NCI-H69 (cell line): ENCODE measurements at regions not wholly inside any gene's neighbourhood (a gene's known extent, or its start where the extent isn't known, plus 50 kb on each side); places are given as distances from the start of the nearest gene placed in this dataset.

Experiments used
- DNase-seq: peaks from one replicate; lab custom pipeline; 2025; lab: John Stamatoyannopoulos, UW

DNA sequence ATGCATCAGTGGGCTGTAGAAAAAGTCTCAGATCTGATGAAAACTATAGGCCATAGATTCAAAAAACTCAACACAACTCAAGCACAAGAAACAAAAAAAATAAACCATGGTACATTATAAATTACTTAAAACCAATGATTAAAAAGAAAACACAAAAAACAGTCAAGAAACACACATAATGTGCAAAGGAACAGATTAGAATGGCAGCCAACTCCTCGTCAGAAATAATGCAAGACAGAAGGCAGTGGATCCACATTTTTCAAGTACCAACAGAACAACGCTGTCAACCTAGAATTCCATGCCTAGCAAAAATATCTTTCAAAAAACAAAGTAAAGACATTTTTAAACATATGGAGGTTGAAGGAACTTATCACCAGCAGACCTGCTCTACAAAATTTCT lies 69.7 kb downstream of the PSMB1 start:
- DNase-seq, result no peak

DNA sequence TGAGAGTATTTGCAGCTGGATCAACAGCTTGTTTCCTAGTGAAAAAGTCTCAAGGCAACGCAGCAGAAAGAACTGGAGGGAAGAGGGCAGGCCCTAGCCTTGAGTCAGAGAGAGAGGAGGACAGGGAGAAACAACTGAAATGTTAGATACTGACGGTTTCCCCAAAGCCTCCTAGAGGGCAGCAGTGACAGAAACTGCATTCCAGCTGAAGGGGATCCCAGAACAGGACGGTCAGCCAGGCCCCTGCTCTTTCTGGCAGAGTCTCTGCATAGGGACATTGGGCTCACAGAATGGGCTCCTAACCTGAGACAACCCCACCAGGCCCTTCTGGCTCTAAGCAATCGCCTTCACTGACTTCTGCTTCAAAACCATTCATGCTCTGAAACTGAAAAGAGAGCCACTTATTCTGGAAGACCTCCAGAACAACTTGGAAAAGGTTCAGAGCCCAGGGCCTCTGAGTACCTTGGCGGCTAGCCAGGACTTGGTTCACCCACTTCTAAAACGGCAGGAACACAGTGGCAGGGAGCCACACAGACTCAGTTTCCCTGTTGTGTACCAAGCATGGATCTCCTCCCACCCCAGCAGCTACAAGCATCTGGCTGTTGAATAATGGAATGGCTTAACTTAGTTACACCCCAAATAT lies 72.9 kb downstream of the PSMB1 start:
- DNase-seq, result peak; percentile 51

DNA sequence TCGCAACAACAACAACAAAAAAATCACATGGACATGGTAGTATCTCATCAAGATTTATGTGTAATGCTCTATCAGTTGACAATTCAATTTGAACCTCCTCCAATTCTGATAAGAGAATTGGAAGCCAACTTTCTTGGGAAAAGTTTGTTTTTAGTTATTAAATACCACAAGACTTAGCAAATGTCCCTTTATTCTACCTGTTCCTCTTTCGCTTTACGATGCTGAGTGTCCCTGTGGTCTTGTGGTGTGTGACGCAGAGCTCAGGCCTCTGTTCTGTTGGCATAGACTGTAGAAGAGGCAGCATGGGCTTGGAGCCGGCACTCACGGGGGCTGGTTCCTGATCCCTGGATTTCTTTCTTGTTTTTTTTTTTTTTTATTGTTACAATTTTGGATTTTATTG lies 76.7 kb downstream of the PSMB1 start:
- DNase-seq, result no peak

DNA sequence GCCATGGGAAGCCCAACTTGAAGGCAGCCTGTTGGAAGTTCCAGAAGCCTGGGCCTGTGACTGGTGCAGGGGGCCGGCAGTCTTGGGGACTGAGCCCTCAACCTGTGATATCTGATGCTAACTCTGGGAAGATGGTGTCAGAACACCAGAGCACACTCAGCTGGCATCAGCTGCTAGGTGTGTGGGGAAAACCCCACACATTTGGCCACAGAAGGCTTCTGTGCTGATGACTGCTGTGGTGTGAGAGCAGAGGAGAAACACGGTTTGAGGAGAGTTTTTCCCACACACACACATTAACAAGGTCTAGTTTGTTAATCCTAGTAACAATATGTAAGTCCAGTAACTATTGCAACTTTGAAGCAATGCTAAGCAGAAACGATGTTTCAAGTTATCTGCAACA lies 78.0 kb downstream of the PSMB1 start:
- no peak for DNase-seq

DNA sequence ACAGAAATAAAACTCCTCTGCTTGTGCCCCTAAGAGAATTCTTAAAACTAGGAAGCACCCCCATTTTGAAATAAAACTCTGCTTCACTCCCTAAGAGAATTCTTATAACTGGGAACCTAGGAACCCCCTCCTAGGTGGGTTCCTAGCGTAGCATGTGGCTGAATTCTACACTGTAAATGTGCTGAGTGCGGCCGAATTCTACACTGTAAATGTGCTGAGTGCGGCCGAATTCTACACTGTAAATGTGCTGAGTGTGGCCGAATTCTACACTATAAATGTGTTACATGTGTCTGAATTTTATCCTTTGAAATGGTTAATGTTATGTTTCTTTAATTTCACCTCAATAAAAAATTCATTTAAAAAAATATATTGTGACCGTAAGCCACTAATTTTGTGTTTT lies 79.3 kb downstream of the PSMB1 start:
- DNase-seq, result no peak

DNA sequence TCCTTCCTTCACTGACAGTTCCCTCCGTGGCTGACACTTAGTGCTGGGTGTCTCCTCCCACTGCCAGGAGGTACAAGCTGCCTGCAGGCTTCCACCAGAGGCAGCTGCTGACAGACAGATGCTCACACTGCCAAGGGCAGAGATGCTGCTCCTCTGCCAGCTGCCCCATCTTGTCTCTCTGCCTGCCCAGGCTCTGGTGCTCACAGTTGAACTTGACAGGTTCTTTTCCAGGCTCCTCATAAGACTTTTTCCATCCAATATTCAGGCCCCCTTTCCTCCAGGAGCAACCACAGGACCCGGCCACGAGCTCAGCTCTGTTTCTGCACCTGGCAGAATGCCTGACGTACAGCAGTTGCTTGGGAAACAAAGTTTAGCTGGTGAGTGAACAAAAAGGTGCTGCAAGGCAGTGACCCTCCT lies 79.8 kb downstream of the PSMB1 start:
- peak; percentile 84 for DNase-seq

DNA sequence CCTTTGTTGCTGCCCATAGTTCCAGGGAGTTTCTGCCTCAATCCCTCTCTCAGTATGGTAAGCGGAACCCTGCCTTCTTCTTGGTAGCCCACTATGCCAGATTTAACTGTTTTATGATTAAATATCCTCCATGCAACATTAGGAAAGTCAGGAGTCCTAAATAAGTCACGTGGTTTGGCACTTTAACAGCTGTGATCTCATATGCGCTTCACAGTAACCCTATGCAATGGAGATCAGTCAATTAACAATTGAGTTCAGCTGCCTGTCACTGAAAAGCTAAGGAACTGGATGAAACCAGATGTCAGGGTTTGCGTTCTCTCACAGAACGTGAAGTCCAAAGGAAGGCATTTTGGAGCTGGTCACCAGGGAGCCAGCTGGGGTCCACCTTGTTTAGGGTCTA lies 81.6 kb downstream of the PSMB1 start:
- no peak for DNase-seq

DNA sequence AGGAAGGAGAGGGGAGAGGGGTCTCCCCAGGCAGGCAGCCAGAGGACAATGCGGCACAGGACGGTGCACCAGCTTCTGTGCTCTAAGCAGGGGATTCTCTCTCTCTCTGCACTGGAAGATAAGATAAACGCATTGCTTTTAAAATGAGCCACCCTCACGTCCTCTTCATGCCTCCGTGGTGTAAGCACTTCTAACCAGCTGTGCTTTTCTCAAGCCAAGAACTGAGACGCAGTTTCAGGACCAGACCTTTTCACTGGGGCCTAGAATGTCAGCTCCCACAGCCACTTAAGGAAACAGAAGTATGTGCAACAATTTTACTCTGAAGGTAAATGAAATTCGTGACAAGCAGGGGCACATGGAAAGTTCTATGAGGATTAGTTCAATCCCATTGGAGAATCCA lies 82.4 kb downstream of the PSMB1 start:
- DNase-seq, result no peak

DNA sequence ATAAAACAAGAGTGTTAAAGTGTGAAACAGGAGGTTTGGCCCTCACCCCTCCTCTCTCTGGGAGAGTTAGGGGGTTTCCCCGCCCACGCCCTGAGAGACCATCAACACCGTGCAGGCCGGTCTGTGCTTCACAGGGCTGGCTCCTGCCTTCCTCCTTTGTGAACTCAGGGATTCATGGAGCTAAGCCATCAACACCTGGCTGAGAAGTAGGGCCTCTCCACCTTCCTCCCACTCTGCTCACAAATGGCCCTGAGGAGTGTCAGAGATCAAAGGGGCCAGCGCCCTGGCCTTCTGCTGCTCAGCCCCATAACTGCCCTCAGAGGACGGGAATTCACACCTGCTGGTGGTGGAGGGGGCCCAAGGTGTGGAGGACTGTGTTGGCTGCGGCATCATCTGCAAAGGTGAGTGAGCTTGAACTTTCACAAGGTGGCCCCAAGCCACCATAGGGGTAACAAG lies 88.6 kb downstream of the PSMB1 start:
- DNase-seq, result no peak

DNA sequence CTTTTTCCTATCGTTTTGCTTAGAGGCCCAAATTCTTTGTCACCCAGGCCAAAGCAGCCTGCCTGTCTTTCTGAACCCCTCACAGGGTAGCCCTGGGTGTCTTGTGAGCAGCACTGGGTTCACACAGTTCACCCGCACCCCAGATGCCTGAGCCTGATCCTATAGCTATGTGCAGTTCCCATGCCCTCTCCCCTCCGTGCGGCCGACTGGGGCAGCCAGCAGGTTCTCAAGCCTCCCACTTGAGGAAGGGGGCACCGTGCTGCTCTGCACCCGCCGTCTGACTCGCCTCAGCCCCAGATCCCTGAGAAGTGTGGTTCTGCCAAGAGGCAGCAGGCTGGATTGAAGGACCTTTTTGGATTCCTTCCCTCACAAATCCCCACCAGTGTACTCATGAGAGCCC lies 89.0 kb downstream of the PSMB1 start:
- no peak for DNase-seq

DNA sequence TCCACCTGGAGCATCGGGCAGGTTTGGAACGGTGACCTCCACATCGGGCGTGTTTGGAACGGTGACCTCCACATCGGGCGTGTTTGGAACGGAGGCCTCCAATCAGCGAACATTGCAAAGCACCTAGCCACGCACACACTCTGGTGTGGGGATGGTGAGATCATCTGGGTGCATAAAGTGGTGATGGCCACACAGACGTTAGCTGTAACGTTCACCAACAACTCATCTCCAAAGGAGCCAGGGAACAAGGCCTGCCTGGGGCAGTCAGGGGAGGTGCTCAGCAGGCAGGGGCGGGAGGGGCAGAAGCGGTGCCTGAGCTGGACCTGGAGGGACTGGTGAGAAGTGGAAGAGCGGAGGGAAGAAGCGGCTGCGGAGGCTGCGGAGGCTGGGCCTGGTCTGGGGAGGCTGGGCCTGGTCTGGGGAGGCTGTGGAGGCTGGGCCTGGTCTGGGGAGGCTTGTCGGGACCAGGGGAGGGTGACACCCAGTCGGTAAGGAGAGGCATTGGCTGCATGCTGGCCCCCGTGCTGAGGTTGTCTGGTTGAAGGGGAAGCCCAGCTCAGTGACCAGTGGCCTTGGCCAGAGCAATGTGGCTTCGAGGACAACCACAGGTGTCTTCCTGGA lies 89.9 kb downstream of the PSMB1 start:
- no peak for DNase-seq

DNA sequence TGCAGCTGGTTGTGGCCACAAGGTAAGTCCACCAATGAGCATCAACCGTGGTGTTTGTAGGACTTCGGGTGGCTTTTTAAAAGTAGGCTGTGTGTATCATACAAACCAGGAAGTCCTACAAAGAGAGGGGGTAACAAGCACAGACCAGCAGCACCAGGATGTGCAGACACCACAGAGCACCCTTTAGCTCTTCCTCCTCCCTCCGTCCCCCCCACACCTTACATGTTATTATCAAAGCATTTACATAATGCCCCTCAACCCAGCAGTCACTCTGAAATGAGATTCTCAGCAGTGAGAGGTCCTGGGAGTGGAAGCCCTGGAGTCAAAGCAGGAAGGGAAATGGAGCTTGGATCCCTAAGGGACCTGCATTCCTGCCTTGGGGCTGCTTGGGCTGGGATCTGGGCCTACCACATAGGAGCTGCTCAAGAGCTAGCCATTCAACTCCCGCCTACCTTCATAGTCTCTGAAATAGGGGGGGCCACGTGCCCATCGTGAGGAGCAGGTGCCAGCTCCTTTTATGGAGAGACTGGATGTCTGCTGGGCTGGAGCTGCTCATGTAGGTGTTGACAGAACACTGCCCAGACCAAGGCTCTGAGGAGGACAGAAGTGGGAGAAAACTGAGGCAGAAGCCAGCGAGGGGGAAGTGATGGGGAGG lies 90.6 kb downstream of the PSMB1 start:
- DNase-seq, result peak; percentile 67

DNA sequence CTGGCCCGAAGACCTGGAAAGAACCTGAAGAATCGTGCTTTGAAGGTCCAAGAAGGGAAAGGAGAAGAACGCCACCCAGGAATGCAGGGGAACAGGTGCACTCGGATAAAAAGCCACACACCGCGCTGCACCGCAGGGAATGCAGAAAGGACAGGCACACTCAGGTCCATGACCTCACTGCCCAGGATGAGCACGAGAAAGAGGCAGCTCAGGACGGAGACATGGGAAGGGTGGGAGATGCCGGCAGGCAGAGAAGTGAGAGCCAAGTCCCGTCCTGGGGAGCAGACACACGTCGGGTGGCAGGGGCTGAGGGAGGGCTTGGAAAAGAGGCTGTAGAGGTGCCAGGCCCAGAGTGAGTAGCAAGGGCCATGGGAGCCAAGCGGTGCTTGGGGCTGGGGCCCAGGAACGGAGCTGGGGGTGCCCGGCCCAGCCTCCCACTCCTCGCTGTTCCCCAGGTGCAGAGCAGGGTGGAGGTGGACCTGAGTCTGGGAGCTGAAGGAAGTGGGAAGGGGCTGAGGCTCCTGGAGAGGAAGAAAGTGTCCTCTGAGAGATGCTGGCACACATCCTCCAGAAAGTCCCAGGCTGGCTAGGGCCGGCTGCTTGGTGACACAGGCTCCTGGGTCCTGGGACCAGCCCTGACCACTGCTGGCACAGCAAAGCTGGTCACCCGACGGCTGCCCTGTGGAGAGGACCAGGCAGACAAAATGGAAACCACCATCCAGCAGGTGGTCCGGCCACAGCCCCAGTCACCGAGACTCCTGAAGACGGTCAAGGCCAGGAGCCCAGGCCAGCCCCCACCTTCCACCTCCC lies 91.3 kb downstream of the PSMB1 start:
- DNase-seq, result no peak

DNA sequence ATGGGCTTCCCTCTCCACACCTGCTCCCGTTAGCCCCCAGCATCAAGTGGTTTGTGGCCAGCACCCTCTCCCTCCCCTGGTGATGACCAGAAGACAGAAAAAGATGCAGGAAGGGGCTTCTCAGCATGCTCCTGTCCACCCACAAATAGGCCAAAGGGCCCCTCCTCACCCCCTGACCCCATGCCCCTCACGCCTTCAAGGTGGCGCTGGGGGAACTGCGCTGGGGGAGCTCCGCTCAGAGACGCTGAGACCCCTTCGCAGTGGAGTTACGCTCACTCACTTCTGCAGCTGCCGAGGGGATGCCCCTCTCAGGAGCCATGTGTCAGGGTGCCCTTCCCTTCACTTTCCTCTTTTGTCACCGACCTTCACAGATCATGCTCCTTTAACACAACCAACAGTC lies 92.0 kb downstream of the PSMB1 start:
- no peak for DNase-seq

DNA sequence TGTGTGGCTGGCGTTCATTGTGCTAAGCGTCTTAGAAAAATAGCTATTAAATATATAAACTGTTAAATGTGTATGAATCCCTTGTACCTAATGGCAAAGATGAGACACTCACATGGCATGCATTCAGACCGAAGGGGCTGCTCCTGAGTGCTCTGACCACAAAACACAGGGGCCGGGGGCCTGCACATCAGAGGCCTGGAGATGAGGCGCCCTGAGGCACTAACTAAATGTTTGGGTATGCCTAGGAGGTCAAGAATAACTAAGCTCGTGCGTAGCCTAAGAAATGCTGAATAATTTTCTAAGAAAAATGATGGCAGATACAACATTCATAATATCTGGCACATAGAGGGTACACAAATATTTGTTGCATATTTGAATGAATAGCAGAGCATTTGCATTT lies 92.5 kb downstream of the PSMB1 start:
- DNase-seq, result no peak

DNA sequence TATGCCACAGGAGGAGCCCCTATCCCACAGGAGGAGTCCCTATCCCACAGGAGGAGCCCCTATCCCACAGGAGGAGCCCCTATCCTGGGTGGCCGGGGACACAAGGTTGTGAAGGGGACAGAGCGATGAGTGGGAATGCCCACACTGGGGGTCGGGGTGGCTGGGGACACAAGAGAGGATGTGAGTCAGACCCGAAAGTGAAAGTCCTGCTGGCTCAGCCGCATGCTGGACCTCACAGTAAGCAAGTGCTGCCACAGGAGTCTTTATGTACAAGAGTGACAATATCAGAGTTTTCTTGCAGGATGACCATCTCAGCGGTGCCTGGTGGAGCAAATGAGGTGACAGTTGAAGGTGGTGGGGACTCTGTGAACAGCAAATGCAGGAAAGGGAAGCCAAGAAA lies 93.7 kb downstream of the PSMB1 start:
- DNase-seq, result no peak

DNA sequence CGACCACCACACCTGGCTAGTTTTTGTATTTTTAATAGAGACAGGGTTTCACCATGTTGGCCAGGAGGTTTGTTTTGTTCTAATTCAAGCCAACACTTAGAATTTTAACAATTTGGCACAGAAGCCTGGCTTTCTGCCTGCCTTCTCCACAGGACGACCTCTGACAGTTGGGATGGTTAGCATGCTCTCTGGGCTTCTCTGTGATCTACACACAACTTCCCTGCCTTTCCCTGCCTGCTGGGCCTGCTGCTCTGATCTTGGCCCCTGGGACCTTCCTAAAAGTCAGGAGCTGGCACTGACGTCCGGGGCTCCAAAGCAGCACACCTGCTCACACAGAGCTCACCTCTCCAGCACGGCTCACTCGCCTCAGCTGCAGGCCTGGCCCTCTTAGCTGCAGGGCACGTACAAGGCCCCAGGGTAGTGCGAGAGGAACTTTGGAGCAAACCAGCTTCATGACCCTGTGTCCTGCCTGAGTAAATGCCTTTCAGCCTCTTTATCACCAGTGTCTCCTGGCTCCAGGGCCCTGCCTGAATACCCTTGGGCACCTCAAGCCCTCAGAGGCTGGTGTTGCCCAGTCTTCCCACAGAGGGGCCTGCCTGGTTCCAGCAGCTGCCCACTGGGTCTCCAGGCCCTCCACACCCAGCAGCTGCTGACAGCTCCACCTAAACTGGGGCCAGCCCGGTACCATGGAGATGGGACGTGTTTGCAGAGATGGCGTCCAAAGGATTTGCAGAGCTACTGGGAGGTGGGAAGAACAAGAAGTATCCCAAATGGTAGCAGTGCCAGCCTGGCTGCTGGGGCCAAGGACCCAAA lies 96.0 kb downstream of the PSMB1 start:
- DNase-seq, result peak; percentile 19
